ENCODE measurements at regions not wholly inside any gene's neighbourhood (a gene's known extent, or its start where the extent isn't known, plus 50 kb on each side); places are given as distances from the start of the nearest gene placed in this dataset.
"Not testable (repeated sequence)": the region's sequence is repeated elsewhere in the genome, so short reads cannot be mapped to it uniquely, and the experiment has no call there.

GRCh38 chr9:74056023-74056422, 441.1 kb upstream of the RORB start:
- no peak for TF ChIP-seq CTCF (IDR thresholded peaks at IDR 0.05; ENCODE audit: unreplicated experiment)
- H3K27me3 Mint-ChIP-seq (ENCODE audit: unreplicated experiment): no peaks in the 10 kb centered on the region
- H3K4me1 Mint-ChIP-seq (ENCODE audit: unreplicated experiment): no peaks in the 10 kb centered on the region
- H3K27ac Mint-ChIP-seq (ENCODE audit: unreplicated experiment): no peak overlapping the region
- no peaks in the 10 kb centered on the region for H3K36me3 Mint-ChIP-seq (ENCODE audit: low read depth, unreplicated experiment)
- no peaks in the 10 kb centered on the region for H3K9me3 Mint-ChIP-seq (ENCODE audit: unreplicated experiment)
- H3K4me3 Mint-ChIP-seq (ENCODE audit: unreplicated experiment): no peak overlapping the region
- no peak for DNase-seq (ENCODE audit: low spot score)

GRCh38 chr9:74057051-74057450, 440.1 kb upstream of the RORB start:
- not testable (repeated sequence) for H3K27me3 Mint-ChIP-seq (ENCODE audit: unreplicated experiment); H3K9me3 Mint-ChIP-seq (ENCODE audit: unreplicated experiment); H3K36me3 Mint-ChIP-seq (ENCODE audit: low read depth, unreplicated experiment); H3K4me3 Mint-ChIP-seq (ENCODE audit: unreplicated experiment); H3K27ac Mint-ChIP-seq (ENCODE audit: unreplicated experiment); H3K4me1 Mint-ChIP-seq (ENCODE audit: unreplicated experiment); DNase-seq (ENCODE audit: low spot score)

- DNase-seq (ENCODE audit: low spot score): no peak
These were observed 432.4 kb upstream of the RORB start for GRCh38 chr9:74064702-74065101.

GRCh38 chr9:74066128-74066527, 431.0 kb upstream of the RORB start:
- DNase-seq (ENCODE audit: low spot score): no peak
- H3K36me3 Mint-ChIP-seq (ENCODE audit: low read depth, unreplicated experiment): no peaks in the 10 kb centered on the region
- no peaks in the 10 kb centered on the region for H3K4me1 Mint-ChIP-seq (ENCODE audit: unreplicated experiment)
- no peak overlapping the region for H3K4me3 Mint-ChIP-seq (ENCODE audit: unreplicated experiment)
- no peaks in the 10 kb centered on the region for H3K27me3 Mint-ChIP-seq (ENCODE audit: unreplicated experiment)
- no peak overlapping the region for H3K27ac Mint-ChIP-seq (ENCODE audit: unreplicated experiment)
- no peaks in the 10 kb centered on the region for H3K9me3 Mint-ChIP-seq (ENCODE audit: unreplicated experiment)
- TF ChIP-seq CTCF (IDR thresholded peaks at IDR 0.05; ENCODE audit: unreplicated experiment): no peak

More at GRCh38 chr9:74064702-74065101, 432.4 kb upstream of the RORB start:
- Mint-ChIP-seq H3K4me3 (ENCODE audit: unreplicated experiment) (no peak overlapping the region), H3K4me1 (ENCODE audit: unreplicated experiment) (no peaks in the 10 kb centered on the region), H3K36me3 (ENCODE audit: low read depth, unreplicated experiment) (no peaks in the 10 kb centered on the region), H3K9me3 (ENCODE audit: unreplicated experiment) (no peaks in the 10 kb centered on the region), H3K27ac (ENCODE audit: unreplicated experiment) (no peak overlapping the region), H3K27me3 (ENCODE audit: unreplicated experiment) (no peaks in the 10 kb centered on the region)
- no peak for TF ChIP-seq CTCF (IDR thresholded peaks at IDR 0.05; ENCODE audit: unreplicated experiment)

GRCh38 chr9:74066605-74067004, 430.5 kb upstream of the RORB start:
- TF ChIP-seq CTCF (IDR thresholded peaks at IDR 0.05; ENCODE audit: unreplicated experiment): no peak
- Mint-ChIP-seq H3K9me3 (ENCODE audit: unreplicated experiment) (no peaks in the 10 kb centered on the region), H3K27ac (ENCODE audit: unreplicated experiment) (no peak overlapping the region), H3K27me3 (ENCODE audit: unreplicated experiment) (no peaks in the 10 kb centered on the region), H3K4me1 (ENCODE audit: unreplicated experiment) (no peaks in the 10 kb centered on the region), H3K36me3 (ENCODE audit: low read depth, unreplicated experiment) (no peaks in the 10 kb centered on the region), H3K4me3 (ENCODE audit: unreplicated experiment) (no peak overlapping the region)
- DNase-seq (ENCODE audit: low spot score): no peak

GRCh38 chr9:74071502-74071901, 425.6 kb upstream of the RORB start:
- Mint-ChIP-seq H3K27me3 (ENCODE audit: unreplicated experiment) (no peaks in the 10 kb centered on the region), H3K27ac (ENCODE audit: unreplicated experiment) (no peak overlapping the region), H3K36me3 (ENCODE audit: low read depth, unreplicated experiment) (no peaks in the 10 kb centered on the region), H3K4me1 (ENCODE audit: unreplicated experiment) (no peaks in the 10 kb centered on the region), H3K9me3 (ENCODE audit: unreplicated experiment) (no peaks in the 10 kb centered on the region), H3K4me3 (ENCODE audit: unreplicated experiment) (no peak overlapping the region)
- TF ChIP-seq CTCF (IDR thresholded peaks at IDR 0.05; ENCODE audit: unreplicated experiment): no peak
- no peak for DNase-seq (ENCODE audit: low spot score)
